ENCODE measurements at regions not wholly inside any gene's neighbourhood (a gene's known extent, or its start where the extent isn't known, plus 50 kb on each side); places are given as distances from the start of the nearest gene placed in this dataset.

DNA sequence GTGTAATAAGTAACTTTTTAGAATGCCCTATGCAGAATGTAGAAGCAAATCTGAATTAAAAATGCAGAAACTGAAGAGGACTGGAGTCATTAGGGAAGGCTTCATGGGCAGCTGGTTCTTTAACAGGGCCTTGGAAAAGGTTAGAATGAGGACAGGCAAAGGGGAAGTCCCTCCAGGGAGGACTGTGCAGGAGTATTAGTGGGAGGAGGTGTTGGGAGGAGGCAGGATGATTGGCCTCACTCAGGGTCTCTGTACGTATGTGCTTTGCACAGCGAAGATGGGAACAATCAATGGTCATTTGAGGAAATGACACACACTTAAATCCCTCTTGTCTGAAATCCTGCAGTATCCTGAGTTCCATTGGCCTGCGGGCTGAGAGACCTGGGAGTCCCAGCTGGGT, 119.7 kb downstream of the PTCSC3 start:
- Mint-ChIP-seq H3K9me3 (no peaks in the 10 kb centered on the region), H3K27me3 (peaks cover 17 to 22% (median 18%) of the 10 kb centered on the region in 5 donors), H3K4me3 (no peak overlapping the region), H3K4me1 (no peaks in the 10 kb centered on the region), H3K27ac (no peak overlapping the region), H3K36me3 (no peaks in the 10 kb centered on the region)
- CTCF ChIA-PET = no interaction called here
- Histone ChIP-seq H3K27ac (ENCODE audit: low read depth, low read length) (no peak overlapping the region), H3K9me3 (ENCODE audit: control insufficient read depth in 2 of 3, low read length in 3 of 3) (no peaks in the 10 kb centered on the region), H3K27me3 (ENCODE audit: control insufficient read depth in 2 of 2, insufficient read depth in 2 of 2, low read length in 2 of 2) (no peaks in the 10 kb centered on the region), H3K36me3 (ENCODE audit: control insufficient read depth in 2 of 3, insufficient read depth in 3 of 3, low read length in 3 of 3) (no peaks in the 10 kb centered on the region), H3K4me1 (ENCODE audit: control insufficient read depth in 2 of 2, insufficient read depth in 2 of 2, low read length in 2 of 2) (no peaks in the 10 kb centered on the region), H3K4me3 (ENCODE audit: low read length) (no peak overlapping the region)
- no peak for DNase-seq
- POLR2A ChIA-PET = no interaction called here
- ATAC-seq = no peak
- intact Hi-C loops (cut with micrococcal nuclease) = no loop called here

DNA sequence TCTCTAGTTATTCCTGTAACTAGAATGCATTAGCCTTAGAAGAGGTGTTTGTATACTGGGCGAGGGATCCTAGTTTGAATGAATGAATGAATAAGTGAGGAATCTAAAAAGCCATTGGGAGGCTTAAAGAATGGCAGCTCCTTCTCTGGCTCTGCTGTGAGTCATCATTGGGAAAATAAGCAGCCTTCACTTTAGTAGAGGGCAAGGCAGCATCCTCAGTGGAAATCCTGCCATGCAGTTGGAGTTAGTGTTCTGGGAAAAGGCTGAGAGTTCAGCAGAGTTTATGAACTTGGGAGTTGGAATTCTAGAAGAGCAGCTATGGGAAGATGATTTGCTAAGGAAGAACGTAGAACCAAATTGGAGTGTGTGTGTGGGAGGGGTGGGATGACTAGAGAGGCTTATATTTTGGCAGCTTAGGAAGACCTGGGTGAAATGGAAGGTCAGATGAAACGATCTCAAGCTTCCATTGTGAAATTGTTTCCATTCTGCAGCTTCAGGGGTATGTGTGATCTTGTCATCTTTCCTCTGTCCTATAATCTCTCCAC, 120.8 kb downstream of the PTCSC3 start:
- Mint-ChIP-seq H3K4me1 (no peaks in the 10 kb centered on the region), H3K4me3 (no peak overlapping the region), H3K27me3 (peaks cover 12 to 28% (median 15%) of the 10 kb centered on the region in 5 donors), H3K27ac (no peak overlapping the region), H3K9me3 (no peaks in the 10 kb centered on the region), H3K36me3 (no peaks in the 10 kb centered on the region)
- no peaks in the 10 kb centered on the region for H3K27me3 ChIP-seq (ENCODE audit: control insufficient read depth in 2 of 2, insufficient read depth in 2 of 2, low read length in 2 of 2)
- H3K9me3 ChIP-seq (ENCODE audit: control insufficient read depth in 2 of 3, low read length in 3 of 3) = no peaks in the 10 kb centered on the region
- no peak for ATAC-seq
- no peak overlapping the region for H3K4me3 ChIP-seq (ENCODE audit: low read length)
- H3K4me1 ChIP-seq (ENCODE audit: control insufficient read depth in 2 of 2, insufficient read depth in 2 of 2, low read length in 2 of 2) = no peaks in the 10 kb centered on the region
- H3K27ac ChIP-seq (ENCODE audit: low read depth, low read length) = no peak overlapping the region
- ChIA-PET POLR2A (no interaction called here), CTCF (interaction anchor here (0.8 to 1.4 kb wide), 2 partner anchors 14 to 57 kb away, joined by 3 to 4 read pairs; no protein-coding TSS in a partner anchor)
- intact Hi-C loops (cut with micrococcal nuclease) = no loop called here
- no peaks in the 10 kb centered on the region for H3K36me3 ChIP-seq (ENCODE audit: control insufficient read depth in 2 of 3, insufficient read depth in 3 of 3, low read length in 3 of 3)
- no peak for DNase-seq

DNA sequence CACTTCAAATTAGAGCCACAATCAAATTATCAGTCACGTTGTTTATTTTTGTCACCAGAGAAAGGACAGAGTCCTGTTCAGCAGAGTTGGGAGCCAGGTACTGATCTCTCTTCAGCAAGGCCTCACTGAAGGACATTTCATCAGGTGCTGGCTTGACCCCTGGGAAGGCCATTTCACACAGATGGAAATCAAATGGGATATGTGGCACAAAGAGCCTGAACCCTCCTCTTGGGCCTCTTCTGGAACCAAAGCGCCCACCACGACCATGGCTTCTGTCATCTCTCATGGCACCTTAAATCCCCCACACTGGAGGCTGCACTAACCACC, 121.5 kb downstream of the PTCSC3 start:
- intact Hi-C loops (cut with micrococcal nuclease) = no loop called here
- H3K27ac ChIP-seq (ENCODE audit: low read depth, low read length) = no peak overlapping the region
- H3K4me3 ChIP-seq (ENCODE audit: low read length) = no peak overlapping the region
- no peaks in the 10 kb centered on the region for H3K9me3 ChIP-seq (ENCODE audit: control insufficient read depth in 2 of 3, low read length in 3 of 3)
- H3K27me3 ChIP-seq (ENCODE audit: control insufficient read depth in 2 of 2, insufficient read depth in 2 of 2, low read length in 2 of 2) = no peaks in the 10 kb centered on the region
- DNase-seq (no peak), ATAC-seq (no peak)
- ChIA-PET POLR2A (no interaction called here), CTCF (interaction anchor here (0.8 to 1.4 kb wide), 2 partner anchors 15 to 57 kb away, joined by 3 to 4 read pairs; no protein-coding TSS in a partner anchor)
- Mint-ChIP-seq H3K27me3 (peaks cover 12 to 28% (median 14%) of the 10 kb centered on the region in 5 donors), H3K4me1 (no peaks in the 10 kb centered on the region), H3K36me3 (no peaks in the 10 kb centered on the region), H3K9me3 (no peaks in the 10 kb centered on the region), H3K27ac (no peak overlapping the region), H3K4me3 (no peak overlapping the region)
- H3K4me1 ChIP-seq (ENCODE audit: control insufficient read depth in 2 of 2, insufficient read depth in 2 of 2, low read length in 2 of 2) = no peaks in the 10 kb centered on the region
- no peaks in the 10 kb centered on the region for H3K36me3 ChIP-seq (ENCODE audit: control insufficient read depth in 2 of 3, insufficient read depth in 3 of 3, low read length in 3 of 3)

DNA sequence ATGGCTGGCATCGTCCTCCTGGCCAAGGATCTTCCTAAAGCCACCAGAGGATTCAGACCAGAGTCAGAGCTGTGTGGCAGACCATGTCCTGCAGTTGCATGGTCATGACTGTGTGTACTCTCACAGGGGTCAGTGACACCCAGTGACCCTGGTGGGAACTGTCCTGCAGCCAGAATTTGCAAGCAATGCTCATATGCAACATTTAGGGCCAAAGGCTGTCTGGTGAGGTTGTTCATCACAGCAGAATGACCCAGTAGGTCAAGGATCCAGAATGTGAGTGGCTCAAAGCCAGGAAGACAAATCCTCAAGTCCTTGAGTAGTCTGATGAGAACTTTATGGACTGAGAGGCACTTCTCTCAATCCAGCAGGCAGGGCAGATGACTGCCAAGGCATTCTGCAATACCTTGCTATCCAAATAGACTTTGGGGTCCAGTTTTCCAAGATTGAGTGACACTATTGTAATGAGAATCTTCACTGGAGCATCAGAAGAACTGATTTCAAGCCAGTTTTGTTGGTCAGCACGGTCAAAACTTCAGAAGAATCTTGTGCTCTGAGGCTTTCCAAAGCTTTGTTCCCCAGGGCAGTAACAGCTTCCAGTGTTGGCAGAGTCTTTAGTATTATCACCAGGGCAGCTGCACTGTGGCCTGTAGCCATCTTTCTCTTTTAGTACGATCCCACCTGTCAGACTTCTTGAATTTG, 122.0 kb downstream of the PTCSC3 start:
- intact Hi-C loops (cut with micrococcal nuclease) = no loop called here
- no peaks in the 10 kb centered on the region for H3K9me3 Mint-ChIP-seq
- no peaks in the 10 kb centered on the region for H3K4me1 ChIP-seq (ENCODE audit: control insufficient read depth in 2 of 2, insufficient read depth in 2 of 2, low read length in 2 of 2)
- no peak overlapping the region for H3K27ac ChIP-seq (ENCODE audit: low read depth, low read length)
- no peaks in the 10 kb centered on the region for H3K27me3 ChIP-seq (ENCODE audit: control insufficient read depth in 2 of 2, insufficient read depth in 2 of 2, low read length in 2 of 2)
- H3K27me3 Mint-ChIP-seq = peaks cover 12 to 28% (median 14%) of the 10 kb centered on the region in 5 donors
- DNase-seq (no peak), ATAC-seq (no peak)
- no peaks in the 10 kb centered on the region for H3K9me3 ChIP-seq (ENCODE audit: control insufficient read depth in 2 of 3, low read length in 3 of 3)
- H3K4me1 Mint-ChIP-seq = no peaks in the 10 kb centered on the region
- no peaks in the 10 kb centered on the region for H3K36me3 ChIP-seq (ENCODE audit: control insufficient read depth in 2 of 3, insufficient read depth in 3 of 3, low read length in 3 of 3)
- ChIA-PET POLR2A (no interaction called here), CTCF (interaction anchor here (1.4 kb wide), 1 partner anchor 16 kb away, joined by 4 read pairs; no protein-coding TSS in a partner anchor)
- no peak overlapping the region for H3K4me3 Mint-ChIP-seq
- H3K4me3 ChIP-seq (ENCODE audit: low read length) = no peak overlapping the region
- H3K36me3 Mint-ChIP-seq = no peaks in the 10 kb centered on the region
- H3K27ac Mint-ChIP-seq = no peak overlapping the region

DNA sequence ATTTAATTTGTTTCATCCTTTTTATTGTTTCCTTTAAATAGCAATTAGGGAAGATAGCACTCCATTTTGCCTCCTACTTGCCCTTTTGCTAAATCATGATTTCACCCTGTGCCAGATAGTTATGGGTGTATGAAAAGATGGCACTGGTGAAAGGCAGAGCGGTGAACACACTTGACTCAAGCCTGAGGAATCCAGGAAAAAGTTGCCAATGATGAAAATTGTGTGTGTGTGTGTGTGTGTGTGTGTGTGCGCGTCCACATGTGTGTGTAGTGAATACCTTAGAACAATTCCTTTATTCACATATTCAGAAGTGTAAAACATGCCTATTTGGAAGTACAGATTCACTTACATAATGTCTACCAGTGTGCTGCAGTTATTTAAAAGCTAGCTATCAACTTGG, 123.8 kb downstream of the PTCSC3 start:
- H3K27ac ChIP-seq (ENCODE audit: low read depth, low read length) = no peak overlapping the region
- no peak overlapping the region for H3K27ac Mint-ChIP-seq
- H3K4me3 Mint-ChIP-seq = no peak overlapping the region
- CTCF ChIA-PET = no interaction called here
- POLR2A ChIA-PET = no interaction called here
- ATAC-seq (no peak), DNase-seq (no peak)
- H3K36me3 ChIP-seq (ENCODE audit: control insufficient read depth in 2 of 3, insufficient read depth in 3 of 3, low read length in 3 of 3) = no peaks in the 10 kb centered on the region
- no peaks in the 10 kb centered on the region for H3K36me3 Mint-ChIP-seq
- H3K4me1 Mint-ChIP-seq = no peaks in the 10 kb centered on the region
- no peaks in the 10 kb centered on the region for H3K27me3 ChIP-seq (ENCODE audit: control insufficient read depth in 2 of 2, insufficient read depth in 2 of 2, low read length in 2 of 2)
- H3K4me3 ChIP-seq (ENCODE audit: low read length) = no peak overlapping the region
- intact Hi-C loops (cut with micrococcal nuclease) = no loop called here
- H3K27me3 Mint-ChIP-seq = peaks cover 9 to 28% (median 16%) of the 10 kb centered on the region in 5 donors
- no peaks in the 10 kb centered on the region for H3K9me3 ChIP-seq (ENCODE audit: control insufficient read depth in 2 of 3, low read length in 3 of 3)
- H3K9me3 Mint-ChIP-seq = no peaks in the 10 kb centered on the region
- no peaks in the 10 kb centered on the region for H3K4me1 ChIP-seq (ENCODE audit: control insufficient read depth in 2 of 2, insufficient read depth in 2 of 2, low read length in 2 of 2)

DNA sequence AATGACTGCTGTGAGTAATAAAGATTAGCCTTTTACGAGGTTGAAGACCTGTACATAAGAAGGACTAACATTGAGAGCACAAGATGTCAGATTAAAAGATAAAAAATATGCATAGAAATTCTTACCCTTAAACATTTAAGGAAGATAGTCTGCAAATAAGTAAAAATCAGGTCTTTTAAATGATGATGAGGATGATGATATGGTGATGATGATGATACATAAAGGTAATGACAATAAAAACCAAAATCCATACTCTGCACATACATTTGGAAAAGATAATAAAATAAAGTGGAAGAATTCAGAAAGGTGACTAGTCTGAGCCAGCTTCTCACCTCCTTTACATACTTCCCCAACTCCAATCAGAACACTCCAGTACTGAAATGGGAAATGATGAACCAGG, 124.5 kb downstream of the PTCSC3 start:
- DNase-seq = no peak
- ChIA-PET CTCF (no interaction called here), POLR2A (no interaction called here)
- Mint-ChIP-seq H3K4me3 (no peak overlapping the region), H3K9me3 (no peaks in the 10 kb centered on the region), H3K27ac (no peak overlapping the region), H3K4me1 (no peaks in the 10 kb centered on the region), H3K27me3 (peaks cover 12 to 28% (median 18%) of the 10 kb centered on the region in 5 donors), H3K36me3 (no peaks in the 10 kb centered on the region)
- no peak overlapping the region for H3K4me3 ChIP-seq (ENCODE audit: low read length)
- H3K4me1 ChIP-seq (ENCODE audit: control insufficient read depth in 2 of 2, insufficient read depth in 2 of 2, low read length in 2 of 2) = no peaks in the 10 kb centered on the region
- ATAC-seq = no peak
- H3K27ac ChIP-seq (ENCODE audit: low read depth, low read length) = no peak overlapping the region
- intact Hi-C loops (cut with micrococcal nuclease) = no loop called here
- H3K27me3 ChIP-seq (ENCODE audit: control insufficient read depth in 2 of 2, insufficient read depth in 2 of 2, low read length in 2 of 2) = no peaks in the 10 kb centered on the region
- no peaks in the 10 kb centered on the region for H3K9me3 ChIP-seq (ENCODE audit: control insufficient read depth in 2 of 3, low read length in 3 of 3)
- no peaks in the 10 kb centered on the region for H3K36me3 ChIP-seq (ENCODE audit: control insufficient read depth in 2 of 3, insufficient read depth in 3 of 3, low read length in 3 of 3)

DNA sequence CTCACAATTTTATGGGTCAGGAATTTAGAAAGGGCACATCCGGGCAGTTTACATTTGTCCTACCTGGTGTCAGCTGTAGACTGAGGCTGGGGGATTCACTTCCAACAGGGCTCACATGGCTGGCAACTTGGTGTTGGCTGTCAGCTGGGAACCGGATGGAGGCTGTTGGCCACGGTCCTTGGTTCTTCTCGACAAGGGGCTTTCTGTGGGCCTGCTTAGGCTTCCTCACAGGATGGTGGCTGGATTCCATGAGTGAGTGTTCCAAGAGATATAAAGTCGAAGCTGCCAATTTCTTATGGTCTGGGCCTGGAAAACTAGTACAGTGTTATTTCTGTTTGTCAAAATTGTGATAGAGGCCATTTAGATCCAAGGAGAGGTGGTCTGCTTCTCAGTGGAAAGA, 127.9 kb downstream of the PTCSC3 start:
- CTCF ChIA-PET = no interaction called here
- no peak overlapping the region for H3K27ac Mint-ChIP-seq
- no peaks in the 10 kb centered on the region for H3K27me3 ChIP-seq (ENCODE audit: control insufficient read depth in 2 of 2, insufficient read depth in 2 of 2, low read length in 2 of 2)
- DNase-seq (no peak), ATAC-seq (no peak)
- intact Hi-C loops (cut with micrococcal nuclease) = no loop called here
- no peak overlapping the region for H3K27ac ChIP-seq (ENCODE audit: low read depth, low read length)
- no peaks in the 10 kb centered on the region for H3K4me1 Mint-ChIP-seq
- no peak overlapping the region for H3K4me3 ChIP-seq (ENCODE audit: low read length)
- peaks cover 14 to 29% (median 24%) of the 10 kb centered on the region in 5 donors for H3K27me3 Mint-ChIP-seq
- no peaks in the 10 kb centered on the region for H3K36me3 Mint-ChIP-seq
- H3K9me3 Mint-ChIP-seq = peaks cover 0 to 5% (median 0%) of the 10 kb centered on the region in 11 donors
- POLR2A ChIA-PET = no interaction called here
- no peak overlapping the region for H3K4me3 Mint-ChIP-seq
- H3K36me3 ChIP-seq (ENCODE audit: control insufficient read depth in 2 of 3, insufficient read depth in 3 of 3, low read length in 3 of 3) = no peaks in the 10 kb centered on the region
- H3K9me3 ChIP-seq (ENCODE audit: control insufficient read depth in 2 of 3, low read length in 3 of 3) = no peaks in the 10 kb centered on the region
- no peaks in the 10 kb centered on the region for H3K4me1 ChIP-seq (ENCODE audit: control insufficient read depth in 2 of 2, insufficient read depth in 2 of 2, low read length in 2 of 2)

All from naive thymus-derived CD4-positive, alpha-beta T cell (primary cell).